ENCODE measurements at regions not wholly inside any gene's neighbourhood (a gene's known extent, or its start where the extent isn't known, plus 50 kb on each side); places are given as distances from the start of the nearest gene placed in this dataset.

GRCh38 chr4:100780126-100780525 lies 262.3 kb upstream of the EMCN start:
- no peak overlapping the region for H2BK5ac ChIP-seq (ENCODE audit: low read depth, low read length, poor library complexity, severe bottlenecking)
- no peak overlapping the region for H2BK20ac ChIP-seq (ENCODE audit: low read depth, low read length)
- dilution Hi-C loops (cut with HindIII; ENCODE audit: low sequenced_read_pairs, unreplicated experiment), result no loop called here
- H3K27me3 ChIP-seq (ENCODE audit: control insufficient read depth, insufficient read depth, low read length), result no peaks in the 10 kb centered on the region
- CTCF ChIA-PET, result interaction anchor here (1.0 kb wide), 1 partner anchor 15 kb away, joined by 3 read pairs; no protein-coding TSS in a partner anchor
- BruUV-seq (replicated peaks), result no TSS peak
- DNase-seq (no peak), ATAC-seq (ENCODE audit: low read depth) (no peak)
- no peak overlapping the region for H3K4me2 ChIP-seq (ENCODE audit: low read depth, low read length)
- H3K4me3 ChIP-seq (ENCODE audit: insufficient read depth, low read depth, low read length), result no peak overlapping the region
- in situ Hi-C loops (cut with MboI; ENCODE audit: low sequenced_read_pairs), result no loop called here
- intact Hi-C loops (cut with micrococcal nuclease), result no loop called here
- no peaks in the 10 kb centered on the region for H3K36me3 ChIP-seq (ENCODE audit: control insufficient read depth, insufficient read depth, low read length)
- H4K5ac ChIP-seq (ENCODE audit: low read depth, low read length), result no peak overlapping the region
- H3K9me3 ChIP-seq (ENCODE audit: control insufficient read depth, insufficient read depth, low read length), result peaks cover 4% of the 10 kb centered on the region; the same call in 1 of the 2 replicates
- H2AFZ ChIP-seq (replicated peaks; ENCODE audit: low read length, poor library complexity), result no peak overlapping the region
- no peak overlapping the region for H2BK15ac ChIP-seq (ENCODE audit: low read depth, low read length)
- no peak overlapping the region for H3K27ac ChIP-seq (ENCODE audit: insufficient read depth, low read length)
- H3K4me1 ChIP-seq (ENCODE audit: control insufficient read depth, insufficient read depth, low read length), result no peaks in the 10 kb centered on the region
- no peak overlapping the region for H3K9ac ChIP-seq (ENCODE audit: low read depth, low read length)
- H3K9me1 ChIP-seq (ENCODE audit: insufficient read depth, low read length), result no peaks in the 10 kb centered on the region
- POLR2A ChIA-PET (ENCODE audit: unreplicated experiment), result no interaction called here
- H2BK120ac ChIP-seq (ENCODE audit: low read depth, low read length), result no peak overlapping the region
- no peaks in the 10 kb centered on the region for H3K79me1 ChIP-seq (ENCODE audit: low read depth in 1 of 2, low read length in 2 of 2)
- no peak overlapping the region for H4K8ac ChIP-seq (ENCODE audit: low read depth in 2 of 2, low read length in 2 of 2)
- H3K23ac ChIP-seq (ENCODE audit: low read depth, low read length), result no peak overlapping the region
- H2AK9ac ChIP-seq (replicated peaks; ENCODE audit: low read depth, low read length, poor library complexity), result no peak overlapping the region
- TF ChIP-seq MAFK (IDR thresholded peaks at IDR 0.05; ENCODE audit: low read depth, low read length), result 0 out of 2 replicates have a peak, but pooled peaks have one; percentile 23
- TF ChIP-seq RAD21 (IDR thresholded peaks at IDR 0.05; ENCODE audit: low read length), result no peak
- TF ChIP-seq SMC3 (IDR thresholded peaks at IDR 0.05; ENCODE audit: low read depth, low read length), result no peak
- no peak overlapping the region for H3K56ac ChIP-seq (ENCODE audit: extremely low read depth, insufficient read depth, low read length)
- H3K18ac ChIP-seq (ENCODE audit: low read depth, low read length), result no peak overlapping the region
- H4K20me1 ChIP-seq (ENCODE audit: insufficient read depth, low read length), result no peaks in the 10 kb centered on the region
- H4K91ac ChIP-seq (ENCODE audit: insufficient read depth, low read depth, low read length), result no peak overlapping the region
- H3K4ac ChIP-seq (ENCODE audit: low read depth, low read length), result no peak overlapping the region
- no peak overlapping the region for H2AK5ac ChIP-seq (ENCODE audit: low read depth, low read length)
- H3K14ac ChIP-seq (replicated peaks; ENCODE audit: low read depth, low read length), result no peak overlapping the region

All from IMR-90 (cell line).